Rectal smooth muscle tissue (tissue), 1 donor: ENCODE measurements at regions not wholly inside any gene's neighbourhood (a gene's known extent, or its start where the extent isn't known, plus 50 kb on each side); places are given as distances from the start of the nearest gene placed in this dataset.
"Not testable (repeated sequence)": the region's sequence is repeated elsewhere in the genome, so short reads cannot be mapped to it uniquely, and the experiment has no call there.

ENCODE experiments used
- H3K27ac ChIP-seq: one replicate; pipeline ENCODE4 v1.7.0; 2013; ENCODE audit warnings: low read depth, low read length, inconsistent platforms
- H3K27me3 ChIP-seq: one replicate; pipeline ENCODE4 v1.7.0; 2013; ENCODE audit warnings: low read length; ENCODE audit not compliant: control insufficient read depth, insufficient read depth
- H3K36me3 ChIP-seq: one replicate; pipeline ENCODE4 v1.7.0; 2013; ENCODE audit warnings: low read length; ENCODE audit not compliant: control insufficient read depth, insufficient read depth
- H3K4me1 ChIP-seq: one replicate; pipeline ENCODE4 v1.7.0; 2013; ENCODE audit warnings: low read length; ENCODE audit not compliant: control insufficient read depth, insufficient read depth
- H3K4me3 ChIP-seq: one replicate; pipeline ENCODE4 v1.7.0; 2013; ENCODE audit warnings: low read length
- H3K9ac ChIP-seq: one replicate; pipeline ENCODE4 v1.7.0; 2013; ENCODE audit warnings: low read length

DNA sequence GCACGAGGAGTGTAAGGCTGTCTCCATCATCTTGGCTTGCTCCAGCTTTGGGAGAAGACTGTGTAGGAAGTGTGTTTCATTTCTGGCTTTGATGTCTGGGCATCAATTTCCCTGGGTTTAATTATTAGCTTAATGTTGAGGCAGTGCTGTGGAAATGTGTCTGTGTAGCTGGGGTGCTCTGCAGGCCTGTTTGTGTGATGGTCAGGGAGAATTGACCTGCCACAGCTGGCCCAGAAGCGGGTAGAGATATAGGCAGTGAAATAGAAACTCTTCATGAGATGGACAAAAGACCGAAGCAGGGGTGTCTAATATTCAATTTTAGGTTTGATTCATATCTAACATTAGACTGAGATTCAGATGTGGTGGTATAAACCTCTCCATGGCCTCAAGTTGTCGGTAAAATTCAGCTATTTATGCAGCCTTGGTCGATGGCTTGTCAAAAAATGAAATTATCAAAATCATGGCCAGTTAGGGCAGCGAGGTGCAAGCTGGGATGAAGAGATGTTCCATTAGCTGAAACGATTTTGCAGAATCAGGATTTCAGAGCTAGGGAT, 95.3 kb upstream of the SNX9 start:
- H3K27me3 ChIP-seq: no peaks in the 10 kb centered on the region
- no peak overlapping the region for H3K4me3 ChIP-seq
- no peak overlapping the region for H3K9ac ChIP-seq
- no peak overlapping the region for H3K27ac ChIP-seq
- H3K36me3 ChIP-seq: no peaks in the 10 kb centered on the region
- H3K4me1 ChIP-seq: no peaks in the 10 kb centered on the region

DNA sequence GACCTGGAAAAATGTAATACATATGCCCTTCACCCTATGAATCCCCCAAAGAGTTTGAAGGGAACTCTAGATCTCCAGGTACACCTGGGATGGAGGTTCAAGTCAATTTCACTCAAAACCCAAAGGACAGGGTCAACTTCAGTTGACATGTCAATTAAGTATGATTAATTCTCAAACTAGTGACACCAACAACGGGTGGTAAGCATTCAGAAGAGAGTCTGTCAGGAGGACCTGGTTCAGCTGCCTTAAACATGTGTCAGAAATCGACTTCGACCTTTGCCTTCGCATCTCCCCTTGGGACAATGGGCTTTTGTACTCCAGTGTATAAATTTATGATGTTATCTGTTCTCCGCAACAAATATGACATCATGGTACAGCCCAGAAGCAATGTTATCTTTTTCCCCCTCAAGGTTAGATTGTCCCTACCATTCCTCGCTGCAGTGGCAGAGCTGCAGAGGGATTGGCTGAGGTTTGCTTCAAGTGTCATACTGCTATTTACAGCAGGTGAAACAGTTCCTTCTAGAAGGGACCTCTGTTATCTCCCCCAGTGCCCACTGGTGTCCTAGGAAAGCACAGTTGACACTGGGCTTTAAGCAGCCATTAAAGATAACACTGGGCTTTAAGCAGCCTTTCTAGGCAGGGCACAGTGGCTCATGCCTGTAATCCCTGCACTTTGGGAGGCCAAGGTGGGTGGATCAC, 94.7 kb upstream of the SNX9 start:
- Histone ChIP-seq H3K4me3 (no peak overlapping the region), H3K4me1 (no peaks in the 10 kb centered on the region), H3K36me3 (no peaks in the 10 kb centered on the region), H3K27me3 (no peaks in the 10 kb centered on the region), H3K27ac (no peak overlapping the region), H3K9ac (no peak overlapping the region)

DNA sequence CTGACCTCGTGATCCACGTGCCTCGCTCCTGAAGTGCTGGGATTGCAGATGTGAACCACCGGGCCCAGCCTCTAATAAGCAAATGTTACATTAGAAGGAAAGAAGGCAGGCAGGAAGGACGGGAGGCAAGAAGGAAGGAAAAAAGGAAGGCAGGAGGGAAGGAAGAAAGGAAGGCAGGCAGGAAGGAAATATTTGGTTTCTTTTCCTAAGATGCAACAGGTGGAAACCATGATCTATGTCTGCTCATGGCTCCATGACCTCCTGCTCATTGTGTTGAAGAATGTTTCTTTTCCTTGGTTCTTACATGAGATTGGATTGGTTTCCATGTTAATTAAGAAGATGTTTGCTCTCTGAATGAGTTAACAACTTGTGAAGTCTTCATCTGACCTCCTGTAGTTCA, 91.8 kb upstream of the SNX9 start:
- Histone ChIP-seq H3K4me1 (no peaks in the 10 kb centered on the region), H3K9ac (no peak overlapping the region), H3K27ac (no peak overlapping the region), H3K4me3 (no peak overlapping the region), H3K27me3 (no peaks in the 10 kb centered on the region), H3K36me3 (no peaks in the 10 kb centered on the region)

DNA sequence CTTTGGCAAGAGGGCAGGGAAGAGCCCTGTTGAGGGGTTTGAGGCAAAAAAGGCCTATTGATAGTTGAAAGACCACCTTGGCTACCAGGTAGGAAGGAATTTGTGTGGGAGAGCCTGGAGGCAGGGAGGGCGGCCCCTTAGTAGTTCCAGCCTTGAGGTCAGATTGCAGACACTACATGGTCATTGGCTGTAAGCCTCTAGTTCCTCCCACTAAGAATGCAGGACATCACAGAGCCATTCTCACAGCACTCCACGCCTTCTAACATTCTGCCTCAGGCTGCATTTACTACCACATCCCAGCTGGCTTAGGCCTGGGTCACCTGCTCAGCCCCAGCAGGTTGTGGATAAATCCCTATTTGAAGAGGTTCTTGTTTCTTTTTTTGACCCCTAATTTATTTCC, 91.0 kb upstream of the SNX9 start:
- H3K36me3 ChIP-seq: no peaks in the 10 kb centered on the region
- H3K27ac ChIP-seq: no peak overlapping the region
- H3K4me1 ChIP-seq: no peaks in the 10 kb centered on the region
- H3K9ac ChIP-seq: no peak overlapping the region
- H3K27me3 ChIP-seq: no peaks in the 10 kb centered on the region
- no peak overlapping the region for H3K4me3 ChIP-seq

DNA sequence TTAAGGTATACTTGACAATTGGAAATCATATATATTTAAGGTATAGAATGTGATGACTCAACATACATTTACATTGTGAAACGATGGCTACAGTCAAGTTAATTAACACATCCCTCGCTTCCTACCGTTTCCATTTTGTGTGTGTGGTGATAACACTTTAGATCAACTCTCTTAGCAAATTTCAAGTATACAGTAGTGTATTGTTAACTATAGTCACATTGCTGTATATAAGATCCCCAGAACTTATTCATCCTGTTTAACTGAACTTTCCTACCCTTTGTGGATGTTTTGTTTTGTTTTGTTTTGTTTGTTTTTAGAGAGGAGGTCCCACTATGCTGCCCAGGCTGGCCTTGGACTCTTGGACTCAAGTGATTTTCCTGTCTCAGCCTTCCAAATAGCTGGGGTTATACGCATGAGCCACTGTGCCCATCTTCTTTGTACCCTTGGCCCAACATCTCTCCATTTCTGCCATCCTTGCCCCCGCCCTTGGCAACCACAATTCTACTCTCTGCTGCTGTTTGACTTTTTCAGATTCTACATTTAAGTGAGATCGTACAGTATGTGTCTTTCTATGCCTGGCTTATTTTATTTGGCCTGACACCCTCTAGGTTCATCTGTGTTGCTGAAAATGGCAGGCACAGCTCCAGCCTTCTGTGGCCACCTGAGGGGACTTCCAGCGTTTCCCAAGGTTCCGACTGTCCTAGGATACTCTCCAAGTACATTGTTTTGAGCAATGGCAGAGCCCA, 90.5 kb upstream of the SNX9 start:
- no peaks in the 10 kb centered on the region for H3K27me3 ChIP-seq
- no peak overlapping the region for H3K27ac ChIP-seq
- no peaks in the 10 kb centered on the region for H3K36me3 ChIP-seq
- H3K9ac ChIP-seq: no peak overlapping the region
- H3K4me1 ChIP-seq: no peaks in the 10 kb centered on the region
- no peak overlapping the region for H3K4me3 ChIP-seq

DNA sequence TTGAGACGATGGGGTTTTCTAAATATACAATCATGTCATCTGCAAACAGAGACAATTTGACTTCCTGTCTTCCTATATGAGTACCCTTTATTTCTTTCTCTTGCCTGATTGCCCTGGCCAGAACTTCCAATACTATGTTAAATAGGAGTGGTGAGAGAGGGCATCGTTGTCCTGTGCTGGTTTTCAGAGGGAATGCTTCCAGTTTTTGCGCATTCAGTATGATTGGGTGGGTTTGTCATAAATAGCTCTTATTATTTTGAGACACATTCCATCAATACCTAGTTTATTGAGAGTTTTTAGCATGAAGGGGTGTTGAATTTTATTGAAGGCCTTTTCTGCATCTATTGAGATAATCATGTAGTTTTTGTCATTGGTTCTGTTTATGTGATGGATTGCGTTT, 86.5 kb upstream of the SNX9 start:
- not testable (repeated sequence) for H3K27ac ChIP-seq, H3K36me3 ChIP-seq, H3K4me3 ChIP-seq, H3K9ac ChIP-seq, H3K4me1 ChIP-seq, H3K27me3 ChIP-seq

DNA sequence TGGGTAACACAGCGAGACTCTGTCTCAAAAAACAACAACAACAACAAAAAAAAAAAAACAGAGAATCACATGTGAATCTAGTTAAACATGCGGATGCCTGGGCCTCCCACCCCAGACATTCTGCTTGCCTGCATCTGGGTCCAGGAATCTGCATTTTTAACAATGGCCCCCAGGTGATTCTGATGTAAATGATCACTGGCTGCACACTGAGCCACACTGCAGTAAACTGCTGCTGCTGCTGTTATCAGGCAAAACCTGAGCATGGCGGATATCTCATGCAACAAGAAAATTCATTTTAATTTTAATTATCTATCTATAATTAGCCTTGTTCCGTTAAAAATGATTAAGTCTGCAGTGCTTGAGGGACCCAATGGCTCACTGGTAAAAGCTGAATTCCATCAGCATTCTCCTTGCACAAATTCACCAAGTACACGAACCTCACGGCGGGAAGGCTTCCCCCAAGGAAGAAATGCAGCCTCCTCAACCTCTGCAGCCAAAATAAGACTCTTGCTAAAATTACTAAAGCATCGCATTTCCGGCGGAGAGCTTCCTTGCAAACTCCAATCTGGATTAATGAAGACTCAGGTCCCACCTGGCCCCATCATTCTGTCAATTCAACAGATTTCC, 81.6 kb upstream of the SNX9 start:
- Histone ChIP-seq H3K4me1 (no peaks in the 10 kb centered on the region), H3K4me3 (no peak overlapping the region), H3K27me3 (no peaks in the 10 kb centered on the region), H3K36me3 (no peaks in the 10 kb centered on the region), H3K9ac (no peak overlapping the region), H3K27ac (no peak overlapping the region)

DNA sequence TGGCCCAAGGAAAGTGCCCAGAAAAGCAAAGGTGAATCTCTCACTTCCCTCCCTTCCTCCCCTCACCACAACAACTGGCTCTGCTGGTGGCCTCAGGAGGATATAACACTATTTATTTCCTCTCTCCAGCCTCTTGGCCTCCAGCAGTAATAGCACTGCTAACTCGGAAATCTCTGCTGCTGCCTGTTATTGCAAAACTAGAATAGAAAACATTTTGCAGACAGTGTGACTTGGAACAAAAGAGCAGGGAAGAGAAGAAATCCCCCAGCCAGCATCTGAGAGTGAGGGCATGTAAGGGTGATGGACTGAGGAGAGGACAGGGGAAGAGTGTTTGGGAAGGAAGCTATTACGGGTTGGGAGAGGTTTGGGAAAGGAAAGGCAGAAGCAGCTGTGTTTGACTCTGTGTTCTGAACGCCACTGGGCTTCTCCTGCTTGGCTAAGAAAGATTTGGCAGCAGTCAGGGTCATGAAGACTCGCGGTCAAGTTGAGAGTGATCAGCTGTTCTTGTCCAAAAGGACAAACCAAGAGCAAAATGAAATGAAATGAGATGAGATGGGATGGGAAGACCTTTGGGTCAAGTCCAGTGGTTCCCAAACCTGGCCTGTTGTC, 81.0 kb upstream of the SNX9 start:
- H3K27ac ChIP-seq: no peak overlapping the region
- no peaks in the 10 kb centered on the region for H3K36me3 ChIP-seq
- H3K9ac ChIP-seq: no peak overlapping the region
- H3K4me1 ChIP-seq: no peaks in the 10 kb centered on the region
- H3K4me3 ChIP-seq: no peak overlapping the region
- H3K27me3 ChIP-seq: no peaks in the 10 kb centered on the region

DNA sequence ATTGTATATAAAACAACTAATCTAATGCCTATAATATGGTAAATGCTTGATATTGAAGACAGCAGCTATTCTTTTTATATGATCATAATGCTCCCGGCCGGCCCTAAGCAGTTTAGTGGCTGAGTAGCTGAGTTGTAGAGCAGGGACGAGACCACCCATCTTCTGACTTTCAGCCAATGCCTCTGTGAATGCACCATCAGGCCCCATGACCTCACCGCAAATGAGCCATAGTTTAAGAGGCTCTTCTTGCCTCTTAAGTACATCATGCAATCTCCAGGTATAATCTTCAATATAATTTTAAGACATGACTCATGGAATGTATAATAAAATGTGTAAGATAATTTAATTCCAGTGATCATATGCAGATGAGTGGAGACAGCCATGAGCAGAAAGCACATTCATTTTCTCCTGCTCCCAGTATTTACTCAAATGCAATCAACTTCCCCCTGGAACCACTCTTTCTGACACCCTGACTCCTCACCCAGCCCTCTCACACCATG, 78.9 kb upstream of the SNX9 start:
- H3K36me3 ChIP-seq: no peaks in the 10 kb centered on the region

DNA sequence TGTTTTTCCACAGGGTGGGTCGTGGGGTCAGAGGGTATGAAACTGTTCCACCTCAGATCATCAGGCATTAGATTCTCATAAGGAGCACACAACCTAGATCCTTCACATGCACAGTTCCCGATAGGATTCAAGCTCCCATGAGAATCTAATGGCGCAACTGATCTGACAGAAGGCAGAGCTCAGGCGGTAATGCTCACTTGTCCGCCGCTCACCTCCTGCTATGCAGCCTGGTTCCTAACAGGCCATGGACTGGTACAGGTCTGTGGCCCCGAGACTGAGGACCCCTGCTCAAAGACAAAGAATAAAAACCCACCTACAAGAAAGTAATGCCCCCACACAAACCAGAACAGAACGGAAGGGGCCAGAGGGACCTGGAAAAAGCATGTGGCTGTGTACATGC, 76.1 kb upstream of the SNX9 start:
- Histone ChIP-seq H3K27ac (no peak overlapping the region), H3K27me3 (no peaks in the 10 kb centered on the region), H3K9ac (no peak overlapping the region), H3K36me3 (no peaks in the 10 kb centered on the region), H3K4me3 (no peak overlapping the region), H3K4me1 (no peaks in the 10 kb centered on the region)

More for the DNA sequence above, 78.9 kb upstream of the SNX9 start:
- H3K9ac ChIP-seq: no peak overlapping the region
- no peaks in the 10 kb centered on the region for H3K4me1 ChIP-seq
- no peaks in the 10 kb centered on the region for H3K27me3 ChIP-seq
- H3K4me3 ChIP-seq: no peak overlapping the region
- no peak overlapping the region for H3K27ac ChIP-seq

DNA sequence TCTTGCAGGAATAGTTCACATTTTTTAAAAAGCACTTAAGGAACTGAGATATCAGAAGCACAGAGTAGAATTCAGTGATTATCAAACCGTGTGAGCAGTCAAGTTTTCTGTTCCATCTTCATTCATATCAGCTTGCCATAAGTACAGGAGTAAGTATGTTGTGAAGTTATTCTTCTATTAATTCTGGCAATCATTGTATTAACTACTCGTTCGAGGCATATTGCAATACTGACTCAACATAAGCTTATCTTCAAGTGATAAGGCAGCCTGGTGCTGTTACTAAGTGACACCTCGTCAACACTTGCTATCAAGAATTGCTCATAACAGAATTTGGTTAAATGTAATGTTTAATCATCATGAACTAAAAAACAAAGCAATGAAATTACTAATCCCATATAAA, 75.7 kb upstream of the SNX9 start:
- Histone ChIP-seq H3K27me3 (no peaks in the 10 kb centered on the region), H3K9ac (no peak overlapping the region), H3K4me1 (no peaks in the 10 kb centered on the region), H3K36me3 (no peaks in the 10 kb centered on the region), H3K27ac (no peak overlapping the region), H3K4me3 (no peak overlapping the region)

DNA sequence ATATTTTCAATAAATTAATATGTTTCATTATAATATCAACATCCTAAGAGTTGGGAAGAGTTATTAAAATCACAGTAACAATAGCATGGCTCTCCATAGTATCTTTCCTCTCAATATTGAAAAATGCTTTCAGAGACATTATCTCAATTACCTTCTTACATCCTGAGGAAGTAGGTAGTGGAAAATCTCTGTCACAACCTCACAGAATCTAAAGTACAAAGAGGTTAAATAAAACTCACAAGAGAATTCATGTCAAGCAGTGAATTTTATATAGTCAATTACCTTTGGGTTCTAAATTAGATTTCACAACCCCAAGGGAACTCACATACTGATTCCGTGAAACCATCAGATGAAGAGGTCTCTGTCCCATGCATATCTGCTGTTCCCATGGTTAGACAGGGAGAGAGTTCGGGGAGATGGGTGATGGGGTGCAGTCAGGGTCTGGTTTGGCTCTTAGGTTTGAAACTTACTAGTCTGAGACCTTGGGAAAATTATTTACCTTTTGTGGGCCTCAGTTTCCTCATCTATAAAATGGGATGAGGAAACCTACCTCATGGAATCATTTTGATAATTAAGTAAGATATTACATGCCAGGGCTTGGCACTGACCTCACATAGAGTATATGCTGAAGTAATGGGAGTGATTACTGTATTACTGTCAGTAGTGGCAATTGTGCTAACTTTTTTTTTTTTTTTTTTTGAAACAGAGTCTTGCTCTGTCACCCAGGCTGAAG, 74.0 kb upstream of the SNX9 start:
- Histone ChIP-seq H3K27me3 (no peaks in the 10 kb centered on the region), H3K36me3 (no peaks in the 10 kb centered on the region), H3K9ac (no peak overlapping the region), H3K4me1 (no peaks in the 10 kb centered on the region), H3K4me3 (no peak overlapping the region), H3K27ac (no peak overlapping the region)
